Colonic mucosa (tissue), 4 donors: ENCODE measurements at regions not wholly inside any gene's neighbourhood (a gene's known extent, or its start where the extent isn't known, plus 50 kb on each side); places are given as distances from the start of the nearest gene placed in this dataset.

Source experiments
- DNase-seq: peaks from one replicate; pipeline ENCODE4 v3.0.0-alpha.2; 2020
- H3K27ac ChIP-seq: fragments of 200-600 bp; one replicate; pipeline ENCODE4 v1.8.0; 2021
- H3K27me3 ChIP-seq: fragments of 200-600 bp; one replicate; pipeline ENCODE4 v1.8.0; 2021
- H3K36me3 ChIP-seq: fragments of 200-600 bp; one replicate; pipeline ENCODE4 v1.8.0; 2021
- H3K4me1 ChIP-seq: fragments of 200-600 bp; one replicate; pipeline ENCODE4 v1.8.0; 2021; ENCODE audit warnings: mild to moderate bottlenecking
- H3K4me3 ChIP-seq: fragments of 200-600 bp; one replicate; pipeline ENCODE4 v1.8.0; 2021
- H3K9ac ChIP-seq, 2 donors: one replicate each; pipeline ENCODE4 v1.7.0; 2013; ENCODE audit warnings: control low read depth in 2 of 2, low read depth in 2 of 2, low read length in 2 of 2
- H3K9me3 ChIP-seq: fragments of 200-600 bp; one replicate; pipeline ENCODE4 v1.8.0; 2021
- CTCF ChIP-seq: fragments of 200-600 bp; IDR thresholded peaks from one replicate; pipeline ENCODE4 v1.8.0; 2022; ENCODE audit warnings: antibody characterized with exemption, mild to moderate bottlenecking
- intact Hi-C: fragments of 100-400 bp; cut with DNase I; formaldehyde crosslinking; loops from one replicate; pipeline ENCODE4 v1.14.1; 2022
- donor health status: healthy.
- donor health status: DM: no; HTN: no; CAD: no.
- donor health status: DM: no; HTN: no; CAD: no.

- Histone ChIP-seq H3K27me3 (no peaks in the 10 kb centered on the region), H3K36me3 (no peaks in the 10 kb centered on the region), H3K4me1 (no peaks in the 10 kb centered on the region), H3K27ac (no peak overlapping the region), H3K9ac (peak overlapping the region in 1 of 2 donors; percentile 70), H3K9me3 (no peaks in the 10 kb centered on the region), H3K4me3 (peak overlapping the region; percentile 29)
- TF ChIP-seq CTCF: no peak
- intact Hi-C loops: no loop called here
- DNase-seq: no peak
Measured at GRCh38 chr6:26304213-26304796, 60.7 kb upstream of the BTN3A2 start.

GRCh38 chr6:26304797-26305640, 60.0 kb upstream of the BTN3A2 start:
- no peaks in the 10 kb centered on the region for H3K36me3 ChIP-seq
- no peak for TF ChIP-seq CTCF
- peak overlapping the region; percentile 29 for H3K4me3 ChIP-seq
- no peaks in the 10 kb centered on the region for H3K9me3 ChIP-seq
- peak; percentile 76 for DNase-seq
- intact Hi-C loops: no loop called here
- no peaks in the 10 kb centered on the region for H3K4me1 ChIP-seq
- no peaks in the 10 kb centered on the region for H3K27me3 ChIP-seq
- peak overlapping the region; percentile 63 for H3K27ac ChIP-seq
- H3K9ac ChIP-seq: peak overlapping the region; percentile 70 to 89

- Histone ChIP-seq H3K27ac (no peak overlapping the region), H3K9me3 (no peaks in the 10 kb centered on the region), H3K4me1 (no peaks in the 10 kb centered on the region), H3K36me3 (no peaks in the 10 kb centered on the region), H3K27me3 (no peaks in the 10 kb centered on the region), H3K9ac (peak overlapping the region in 1 of 2 donors; percentile 89), H3K4me3 (peak overlapping the region; percentile 29)
- DNase-seq: no peak
- intact Hi-C loops: no loop called here
- TF ChIP-seq CTCF: no peak
Measured at GRCh38 chr6:26305641-26305969, 59.4 kb upstream of the BTN3A2 start.

- no peak overlapping the region for H3K4me3 ChIP-seq
- TF ChIP-seq CTCF: no peak
Measured at GRCh38 chr6:26306232-26306631, 58.8 kb upstream of the BTN3A2 start.

GRCh38 chr6:26307850-26308249, 57.1 kb upstream of the BTN3A2 start:
- DNase-seq: no peak
- H3K36me3 ChIP-seq: no peaks in the 10 kb centered on the region
- H3K4me3 ChIP-seq: no peak overlapping the region
- H3K9me3 ChIP-seq: no peaks in the 10 kb centered on the region
- no peaks in the 10 kb centered on the region for H3K4me1 ChIP-seq
- TF ChIP-seq CTCF: no peak
- no peaks in the 10 kb centered on the region for H3K27me3 ChIP-seq
- no peak overlapping the region for H3K27ac ChIP-seq
- intact Hi-C loops: no loop called here
- H3K9ac ChIP-seq: no peak overlapping the region

More at GRCh38 chr6:26306232-26306631, 58.8 kb upstream of the BTN3A2 start:
- Histone ChIP-seq H3K4me1 (no peaks in the 10 kb centered on the region), H3K27me3 (no peaks in the 10 kb centered on the region), H3K36me3 (no peaks in the 10 kb centered on the region), H3K9me3 (no peaks in the 10 kb centered on the region), H3K9ac (no peak overlapping the region), H3K27ac (no peak overlapping the region)
- intact Hi-C loops: no loop called here
- no peak for DNase-seq
